Panc1 (cell line): ENCODE measurements at regions not wholly inside any gene's neighbourhood (a gene's known extent, or its start where the extent isn't known, plus 50 kb on each side); places are given as distances from the start of the nearest gene placed in this dataset.

ENCODE experiments used
- ATAC-seq: fragments of 200-7000 bp; cut with Tn5 transposase; 2 replicates; pipeline ENCODE4 v1.9.1; 2020; ENCODE audit warnings: mild to moderate bottlenecking, moderate library complexity
- BruUV-seq: library from RNA; stranded (reverse); fragments of 400-500 nt; replicated peaks from 2 replicates; lab custom pipeline; 2021; lab: Mats Ljungman, UMichigan
- CTCF ChIA-PET: fragments of 300-600 bp; sonication (Branson Sonifier 250); formaldehyde crosslinking; loops from one replicate; lab custom pipeline; 2022; ENCODE audit warnings: antibody characterized with exemption; lab: Charles Lee
- POLR2A ChIA-PET: fragments of 300-600 bp; sonication (Branson Sonifier 250); formaldehyde crosslinking; loops from one replicate; lab custom pipeline; 2022; ENCODE audit warnings: antibody characterized with exemption; lab: Charles Lee
- DNase-seq: peaks from one replicate; pipeline ENCODE4 v3.0.0-alpha.2; 2010; ENCODE audit warnings: low read depth, low spot score
- H3K27ac ChIP-seq: 2 replicates; pipeline ENCODE4 v1.5.1; 2011; ENCODE audit warnings: mild to moderate bottlenecking, low read length, inconsistent platforms
- H3K27me3 ChIP-seq: fragments of 200-500 bp; sonication (Bioruptor generic); 2 replicates; pipeline ENCODE4 v1.6.0; 2014; ENCODE audit warnings: low read length, inconsistent platforms; ENCODE audit not compliant: control insufficient read depth, insufficient read depth
- H3K36me3 ChIP-seq: fragments of 200-500 bp; sonication (Bioruptor generic); 2 replicates; pipeline ENCODE4 v1.5.1; 2014; ENCODE audit warnings: inconsistent platforms, mild to moderate bottlenecking, low read length, moderate library complexity; ENCODE audit not compliant: control insufficient read depth, insufficient read depth
- H3K4me1 ChIP-seq: 2 replicates; pipeline ENCODE4 v1.5.1; 2011; ENCODE audit warnings: inconsistent platforms, mild to moderate bottlenecking, low read length, moderate library complexity; ENCODE audit not compliant: control insufficient read depth, insufficient read depth
- H3K4me3 ChIP-seq, 2 experiments: 2 replicates each; pipeline ENCODE4 v1.5.1; 2011 to 2012; ENCODE audit warnings: low read depth in 2 of 2, low read length in 2 of 2, mild to moderate bottlenecking in 2 of 2, inconsistent platforms in 1 of 2, moderate library complexity in 1 of 2
- H3K9me3 ChIP-seq: fragments of 200-500 bp; sonication (Bioruptor generic); 2 replicates; pipeline ENCODE4 v1.5.1; 2014; ENCODE audit warnings: low read depth, mild to moderate bottlenecking, inconsistent platforms, low read length, moderate library complexity; ENCODE audit not compliant: control insufficient read depth, insufficient read depth
- CTCF ChIP-seq: fragments of 450-650 bp; IDR thresholded peaks from 2 replicates; pipeline ENCODE4 v1.5.1; 2017; ENCODE audit warnings: mild to moderate bottlenecking
- POLR2AphosphoS5 ChIP-seq: IDR thresholded peaks from 2 replicates; pipeline ENCODE4 v1.6.1; 2012; ENCODE audit warnings: mild to moderate bottlenecking, low read depth, low read length, moderate library complexity
- REST ChIP-seq, 2 experiments: IDR thresholded peaks; 2 replicates each; pipeline ENCODE4 v1.6.1; 2011 to 2012; ENCODE audit warnings: low read depth in 2 of 2, control low read depth in 1 of 2, low read length in 1 of 2, mild to moderate bottlenecking in 1 of 2, moderate library complexity in 1 of 2; ENCODE audit not compliant: insufficient read depth in 1 of 2
- SIN3A ChIP-seq: IDR thresholded peaks from 2 replicates; pipeline ENCODE4 v1.6.1; 2012; ENCODE audit warnings: low read depth, mild to moderate bottlenecking, low read length, moderate library complexity, borderline replicate concordance; ENCODE audit not compliant: insufficient read depth
- TCF7L2 ChIP-seq: IDR thresholded peaks from 2 replicates; pipeline ENCODE4 v1.6.1; 2011; ENCODE audit warnings: mild to moderate bottlenecking, low read depth, low read length, inconsistent platforms
- in situ Hi-C: cut with HindIII; loops from 2 replicates; pipeline ENCODE4 v1.10.0; 2016; ENCODE audit warnings: low sequenced_read_pairs, low pct_unique_long_range_greater_than_20kb
- intact Hi-C: fragments of 100-400 bp; cut with micrococcal nuclease; formaldehyde crosslinking; loops from one replicate; pipeline ENCODE4 v1.10.0; 2022; ENCODE audit not compliant: unreplicated experiment

DNA sequence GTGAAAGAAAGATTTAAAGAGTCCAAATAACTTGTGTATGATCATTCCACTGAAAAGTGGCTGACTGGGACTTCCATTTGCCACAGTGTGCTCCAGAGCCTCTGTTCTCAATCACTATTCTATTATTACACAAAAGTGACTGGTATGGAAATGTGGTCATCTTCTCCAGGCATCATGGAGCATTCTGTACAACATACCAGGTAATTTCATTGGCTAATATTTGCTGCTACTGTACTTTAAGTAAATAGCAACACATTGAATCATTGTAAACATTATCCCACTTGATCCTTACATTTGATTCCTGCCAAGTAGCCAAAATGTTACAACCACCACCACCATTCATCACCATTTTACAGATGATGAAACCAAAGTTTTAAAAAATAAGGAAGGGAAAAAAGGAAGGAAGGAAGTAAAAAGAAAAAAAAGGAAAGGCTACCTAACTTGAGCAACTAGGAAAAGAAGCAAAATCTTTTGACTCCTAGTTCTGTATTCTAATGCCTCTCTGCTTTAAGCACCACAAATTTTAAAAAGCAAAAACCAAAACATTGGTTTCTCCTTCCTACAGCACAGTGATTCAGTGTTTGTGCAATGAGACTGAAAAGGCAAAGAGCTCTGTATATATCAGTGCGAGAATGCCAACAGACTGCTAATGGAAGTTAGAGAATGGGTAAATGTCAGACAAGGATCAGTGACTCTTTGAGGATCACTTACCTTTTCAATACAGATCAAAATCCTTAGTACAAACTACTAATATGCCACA, 361.4 kb upstream of the PTBP2 start:
- Histone ChIP-seq H3K27ac (peak overlapping the region; percentile 17; the same call in 1 of the 2 replicates), H3K4me1 (peaks cover 5% of the 10 kb centered on the region; the same call in 1 of the 2 replicates), H3K27me3 (no peaks in the 10 kb centered on the region), H3K4me3 (no peak overlapping the region), H3K9me3 (no peaks in the 10 kb centered on the region), H3K36me3 (no peaks in the 10 kb centered on the region)
- ChIA-PET CTCF (no interaction called here), POLR2A (interaction anchor here (0.5 kb wide), 1 partner anchor 36 kb away, joined by 3 read pairs; no protein-coding TSS in a partner anchor)
- in situ Hi-C loops (no loop called here), intact Hi-C loops (no loop called here)
- DNase-seq (no peak), ATAC-seq (no peak)
- TF ChIP-seq REST (IDR thresholded peaks at IDR 0.05; ENCODE audit: insufficient read depth in 1 of 2, low read depth in 2 of 2, low read length in 1 of 2): no peak
- no peak for TF ChIP-seq POLR2AphosphoS5
- TF ChIP-seq CTCF: no peak
- no peak for TF ChIP-seq TCF7L2
- no peak for TF ChIP-seq SIN3A
- BruUV-seq: no TSS peak

DNA sequence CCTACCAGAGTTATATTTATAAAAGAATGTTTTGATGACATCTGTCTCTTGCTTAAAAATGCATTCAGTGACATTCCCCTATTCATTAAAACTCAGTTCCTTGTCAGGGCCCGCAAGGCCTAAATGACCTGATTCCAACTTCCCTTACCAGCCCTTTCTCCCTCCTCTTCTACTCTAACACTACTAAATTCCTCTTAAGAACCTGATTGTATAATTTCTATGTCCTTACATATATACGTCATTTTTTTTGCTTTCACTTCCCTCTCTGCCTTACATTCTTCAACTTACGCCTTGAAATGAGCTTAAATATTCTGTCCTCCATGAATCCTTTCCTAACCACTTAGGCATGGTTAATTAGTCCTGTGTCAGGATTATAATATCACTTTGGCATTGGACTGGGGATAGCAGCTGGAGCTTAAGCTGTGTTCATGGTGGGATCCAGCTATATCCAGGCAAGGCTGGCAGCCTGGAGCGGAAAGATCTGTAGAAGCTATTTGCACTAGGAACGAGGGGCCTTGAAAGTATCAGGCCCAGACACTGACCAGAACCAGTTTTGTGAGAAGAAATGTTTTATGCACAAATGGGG, 360.2 kb upstream of the PTBP2 start:
- ATAC-seq (no peak), DNase-seq (no peak)
- H3K4me3 ChIP-seq: no peak overlapping the region
- H3K4me1 ChIP-seq: peaks cover 5% of the 10 kb centered on the region; the same call in 1 of the 2 replicates
- H3K27ac ChIP-seq: peak overlapping the region; percentile 29
- H3K27me3 ChIP-seq: no peaks in the 10 kb centered on the region
- BruUV-seq: no TSS peak
- ChIA-PET POLR2A (no interaction called here), CTCF (no interaction called here)
- intact Hi-C loops: no loop called here
- in situ Hi-C loops: no loop called here
- no peaks in the 10 kb centered on the region for H3K36me3 ChIP-seq
- no peaks in the 10 kb centered on the region for H3K9me3 ChIP-seq
- TF ChIP-seq TCF7L2 (no peak), SIN3A (no peak), REST (IDR thresholded peaks at IDR 0.05; ENCODE audit: insufficient read depth in 1 of 2, low read depth in 2 of 2, low read length in 1 of 2) (no peak), CTCF (no peak), POLR2AphosphoS5 (no peak)
